ENCODE measurements at regions not wholly inside any gene's neighbourhood (a gene's known extent, or its start where the extent isn't known, plus 50 kb on each side); places are given as distances from the start of the nearest gene placed in this dataset.

GRCh38 chr14:40074169-40074568 is 641.9 kb upstream of the FBXO33 start:
- no peak overlapping the region for H3K4me3 ChIP-seq
- 89 to 100% (median 96%) methylated on average over 1 to 2 of the region's 2 CpGs for WGBS, 5 donors
- no peaks in the 10 kb centered on the region for H3K36me3 ChIP-seq
- no peak overlapping the region for H3K27ac ChIP-seq
- no peak for DNase-seq
- no peaks in the 10 kb centered on the region for H3K4me1 ChIP-seq
- intact Hi-C loops (cut with DNase I; ENCODE audit: low total_unique reads): no loop called here
- no peak for TF ChIP-seq POLR2AphosphoS5 (IDR thresholded peaks at IDR 0.05)
- H3K9me3 ChIP-seq: peaks cover 0 to 16% (median 9%) of the 10 kb centered on the region in 8 donors
- no peaks in the 10 kb centered on the region for H3K27me3 ChIP-seq (replicated peaks in 1 of 7)

- intact Hi-C loops (cut with DNase I; ENCODE audit: low total_unique reads): no loop called here
- no peak for DNase-seq
- TF ChIP-seq POLR2AphosphoS5 (IDR thresholded peaks at IDR 0.05): no peak
- no peak for TF ChIP-seq POLR2A (IDR thresholded peaks at IDR 0.05)
- TF ChIP-seq, protein P1, sequence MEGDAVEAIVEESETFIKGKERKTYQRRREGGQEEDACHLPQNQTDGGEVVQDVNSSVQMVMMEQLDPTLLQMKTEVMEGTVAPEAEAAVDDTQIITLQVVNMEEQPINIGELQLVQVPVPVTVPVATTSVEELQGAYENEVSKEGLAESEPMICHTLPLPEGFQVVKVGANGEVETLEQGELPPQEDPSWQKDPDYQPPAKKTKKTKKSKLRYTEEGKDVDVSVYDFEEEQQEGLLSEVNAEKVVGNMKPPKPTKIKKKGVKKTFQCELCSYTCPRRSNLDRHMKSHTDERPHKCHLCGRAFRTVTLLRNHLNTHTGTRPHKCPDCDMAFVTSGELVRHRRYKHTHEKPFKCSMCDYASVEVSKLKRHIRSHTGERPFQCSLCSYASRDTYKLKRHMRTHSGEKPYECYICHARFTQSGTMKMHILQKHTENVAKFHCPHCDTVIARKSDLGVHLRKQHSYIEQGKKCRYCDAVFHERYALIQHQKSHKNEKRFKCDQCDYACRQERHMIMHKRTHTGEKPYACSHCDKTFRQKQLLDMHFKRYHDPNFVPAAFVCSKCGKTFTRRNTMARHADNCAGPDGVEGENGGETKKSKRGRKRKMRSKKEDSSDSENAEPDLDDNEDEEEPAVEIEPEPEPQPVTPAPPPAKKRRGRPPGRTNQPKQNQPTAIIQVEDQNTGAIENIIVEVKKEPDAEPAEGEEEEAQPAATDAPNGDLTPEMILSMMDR (IDR thresholded peaks at IDR 0.05 in 8 of 11, conservative IDR thresholded peaks at IDR 0.05 in 3 of 11): no peak
- Histone ChIP-seq H3K4me1 (no peaks in the 10 kb centered on the region), H3K27me3 (replicated peaks in 1 of 7) (no peaks in the 10 kb centered on the region), H3K27ac (no peak overlapping the region), H3K9me3 (peaks cover 0 to 16% (median 9%) of the 10 kb centered on the region in 8 donors), H3K36me3 (no peaks in the 10 kb centered on the region), H3K4me3 (no peak overlapping the region)
- WGBS, 5 donors: 87 to 98% (median 90%) methylated on average over 1 of the region's 1 CpG
Observed at GRCh38 chr14:40072175-40072574, 639.9 kb upstream of the FBXO33 start.

DNA sequence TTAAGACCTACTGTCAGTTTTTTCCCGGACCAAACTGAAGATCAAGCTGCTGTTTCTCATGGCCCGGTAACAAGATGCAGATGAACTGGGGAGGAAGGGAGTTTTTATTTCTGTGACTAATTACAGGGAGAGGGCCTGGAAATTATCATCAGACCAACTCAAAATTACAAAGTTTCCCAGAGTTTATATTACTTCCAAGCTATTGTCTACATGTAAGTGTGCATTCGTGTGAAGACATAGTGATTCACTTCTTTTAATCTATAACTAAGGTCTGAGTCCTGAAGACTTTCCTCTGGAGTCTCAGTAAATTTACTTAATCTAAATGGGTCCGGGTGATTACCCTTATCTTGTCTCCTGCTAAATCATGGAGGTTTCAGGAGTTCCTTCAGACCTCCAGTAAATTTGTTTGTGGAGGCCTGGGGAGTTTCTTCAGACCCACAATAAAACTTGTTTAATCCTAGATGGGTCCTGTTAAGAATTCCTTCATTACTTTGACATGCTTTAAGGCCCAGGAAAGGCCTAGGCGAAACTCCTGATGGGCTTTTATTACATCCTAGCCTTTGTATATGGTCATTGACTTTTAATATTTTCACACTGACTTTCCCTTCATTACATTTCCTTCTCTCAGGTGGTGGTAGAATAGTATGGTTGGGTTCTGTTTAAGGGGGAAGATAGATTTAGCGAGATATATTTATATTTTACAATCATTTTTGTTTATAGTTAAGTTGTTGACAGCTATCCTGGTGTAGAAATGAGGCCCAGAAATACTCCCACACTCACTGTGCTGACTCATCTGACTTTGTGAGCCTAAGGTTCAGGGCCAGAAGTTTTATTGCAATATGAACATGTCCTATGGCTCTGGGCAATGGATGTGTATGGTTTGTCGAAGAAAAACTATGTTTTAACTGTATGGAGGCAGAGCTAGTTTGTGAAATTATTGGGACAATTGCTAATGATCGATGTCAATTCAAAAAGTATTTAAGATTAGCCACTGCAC is 627.0 kb upstream of the FBXO33 start:
- no peaks in the 10 kb centered on the region for H3K36me3 ChIP-seq
- H3K27ac ChIP-seq: no peak overlapping the region
- H3K4me1 ChIP-seq: no peaks in the 10 kb centered on the region
- peaks cover 0 to 11% (median 8%) of the 10 kb centered on the region in 8 donors for H3K9me3 ChIP-seq
- no peaks in the 10 kb centered on the region for H3K27me3 ChIP-seq (replicated peaks in 1 of 7)
- no peak for DNase-seq
- 52 to 59% (median 54%) methylated on average over 8 of the region's 8 CpGs for WGBS, 5 donors
- intact Hi-C loops (cut with DNase I; ENCODE audit: low total_unique reads): no loop called here
- TF ChIP-seq POLR2A (IDR thresholded peaks at IDR 0.05): no peak
- TF ChIP-seq POLR2AphosphoS5 (IDR thresholded peaks at IDR 0.05): no peak
- TF ChIP-seq, protein P1 (IDR thresholded peaks at IDR 0.05 in 8 of 11, conservative IDR thresholded peaks at IDR 0.05 in 3 of 11): no peak
- H3K4me3 ChIP-seq: no peak overlapping the region

GRCh38 chr14:40053416-40053815 is 621.2 kb upstream of the FBXO33 start:
- H3K9me3 ChIP-seq: no peaks in the 10 kb centered on the region
- TF ChIP-seq POLR2A (IDR thresholded peaks at IDR 0.05) (no peak), POLR2AphosphoS5 (IDR thresholded peaks at IDR 0.05) (no peak)
- TF ChIP-seq, protein P1 (IDR thresholded peaks at IDR 0.05 in 8 of 11, conservative IDR thresholded peaks at IDR 0.05 in 3 of 11): no peak
- H3K4me1 ChIP-seq: no peaks in the 10 kb centered on the region
- intact Hi-C loops (cut with DNase I; ENCODE audit: low total_unique reads): no loop called here
- no peak overlapping the region for H3K27ac ChIP-seq
- WGBS, 5 donors: 78 to 87% (median 84%) methylated on average over 2 of the region's 2 CpGs
- H3K36me3 ChIP-seq: no peaks in the 10 kb centered on the region
- no peaks in the 10 kb centered on the region for H3K27me3 ChIP-seq (replicated peaks in 1 of 7)
- no peak overlapping the region for H3K4me3 ChIP-seq
- DNase-seq: no peak
